ENCODE measurements at regions not wholly inside any gene's neighbourhood (a gene's known extent, or its start where the extent isn't known, plus 50 kb on each side); places are given as distances from the start of the nearest gene placed in this dataset.
"Not testable (repeated sequence)": the region's sequence is repeated elsewhere in the genome, so short reads cannot be mapped to it uniquely, and the experiment has no call there.

DNA sequence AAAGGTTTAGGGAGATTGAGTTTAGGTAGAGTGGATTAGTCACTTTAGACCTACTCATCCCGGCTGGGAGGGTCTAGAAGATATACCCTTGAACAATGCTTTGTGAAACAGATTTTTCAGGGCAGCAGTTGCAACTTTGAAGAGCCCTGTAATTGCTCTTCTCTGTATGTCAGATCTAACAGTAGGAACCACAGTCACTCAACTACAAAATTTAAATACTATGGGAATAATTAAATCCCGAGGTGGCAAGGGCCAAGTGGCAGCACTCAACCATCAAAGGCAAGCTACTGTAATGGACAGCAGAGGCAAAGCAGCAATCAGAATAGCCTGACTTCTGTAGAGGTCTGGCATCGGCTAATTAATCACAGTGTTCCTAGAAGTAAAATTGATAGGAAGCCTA, 97.5 kb downstream of the HOXA1 start:
- intact Hi-C loops (cut with micrococcal nuclease); ATAC-seq; POLR2A ChIA-PET; H3K27me3 ChIP-seq (ENCODE audit: control insufficient read depth in 2 of 2, insufficient read depth in 2 of 2, low read length in 2 of 2); H3K4me1 Mint-ChIP-seq; H3K4me3 ChIP-seq (ENCODE audit: low read length); H3K4me1 ChIP-seq (ENCODE audit: control insufficient read depth in 2 of 2, insufficient read depth in 2 of 2, low read length in 2 of 2); H3K4me3 Mint-ChIP-seq; H3K9me3 ChIP-seq (ENCODE audit: control insufficient read depth in 2 of 3, low read length in 3 of 3); H3K27ac Mint-ChIP-seq; H3K27ac ChIP-seq (ENCODE audit: low read depth, low read length); H3K36me3 ChIP-seq (ENCODE audit: control insufficient read depth in 2 of 3, insufficient read depth in 3 of 3, low read length in 3 of 3); DNase-seq; H3K36me3 Mint-ChIP-seq: not testable (repeated sequence)
- peaks cover 0 to 15% (median 4%) of the 10 kb centered on the region in 5 donors for H3K27me3 Mint-ChIP-seq
- H3K9me3 Mint-ChIP-seq = peaks cover 0 to 16% (median 5%) of the 10 kb centered on the region in 11 donors
- CTCF ChIA-PET = interaction anchor here (0.6 kb wide), 1 partner anchor 13 kb away, joined by 3 read pairs; no protein-coding TSS in a partner anchor

DNA sequence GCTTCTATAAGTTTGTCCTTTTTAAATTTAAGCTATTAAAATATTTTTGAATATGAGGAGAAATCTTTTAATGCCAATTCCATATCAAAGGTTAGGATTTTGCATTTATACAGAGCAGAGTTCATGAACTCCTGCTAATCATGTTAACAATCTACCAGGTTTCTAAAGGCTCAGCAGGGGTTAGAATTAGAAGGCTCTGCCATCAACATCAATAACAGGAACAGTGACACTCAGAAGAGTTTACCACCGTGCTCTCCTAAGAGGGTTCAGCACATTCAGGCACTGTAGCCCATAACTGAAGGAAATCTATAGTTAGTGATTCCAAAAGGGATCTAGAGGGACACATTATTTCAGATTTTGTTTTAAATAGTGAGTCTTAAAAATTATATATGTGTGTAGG, 100.1 kb downstream of the HOXA1 start:
- Histone ChIP-seq H3K27me3 (ENCODE audit: control insufficient read depth in 2 of 2, insufficient read depth in 2 of 2, low read length in 2 of 2) (no peaks in the 10 kb centered on the region), H3K4me1 (ENCODE audit: control insufficient read depth in 2 of 2, insufficient read depth in 2 of 2, low read length in 2 of 2) (no peaks in the 10 kb centered on the region), H3K27ac (ENCODE audit: low read depth, low read length) (no peak overlapping the region), H3K4me3 (ENCODE audit: low read length) (no peak overlapping the region), H3K36me3 (ENCODE audit: control insufficient read depth in 2 of 3, insufficient read depth in 3 of 3, low read length in 3 of 3) (no peaks in the 10 kb centered on the region), H3K9me3 (ENCODE audit: control insufficient read depth in 2 of 3, low read length in 3 of 3) (no peaks in the 10 kb centered on the region)
- CTCF ChIA-PET = no interaction called here
- Mint-ChIP-seq H3K4me1 (no peaks in the 10 kb centered on the region), H3K27ac (no peak overlapping the region), H3K27me3 (peaks cover 0 to 16% (median 2%) of the 10 kb centered on the region in 5 donors), H3K4me3 (no peak overlapping the region), H3K36me3 (no peaks in the 10 kb centered on the region), H3K9me3 (peaks cover 0 to 12% (median 5%) of the 10 kb centered on the region in 11 donors)
- POLR2A ChIA-PET = no interaction called here
- no peak for DNase-seq
- ATAC-seq = no peak
- intact Hi-C loops (cut with micrococcal nuclease) = no loop called here

DNA sequence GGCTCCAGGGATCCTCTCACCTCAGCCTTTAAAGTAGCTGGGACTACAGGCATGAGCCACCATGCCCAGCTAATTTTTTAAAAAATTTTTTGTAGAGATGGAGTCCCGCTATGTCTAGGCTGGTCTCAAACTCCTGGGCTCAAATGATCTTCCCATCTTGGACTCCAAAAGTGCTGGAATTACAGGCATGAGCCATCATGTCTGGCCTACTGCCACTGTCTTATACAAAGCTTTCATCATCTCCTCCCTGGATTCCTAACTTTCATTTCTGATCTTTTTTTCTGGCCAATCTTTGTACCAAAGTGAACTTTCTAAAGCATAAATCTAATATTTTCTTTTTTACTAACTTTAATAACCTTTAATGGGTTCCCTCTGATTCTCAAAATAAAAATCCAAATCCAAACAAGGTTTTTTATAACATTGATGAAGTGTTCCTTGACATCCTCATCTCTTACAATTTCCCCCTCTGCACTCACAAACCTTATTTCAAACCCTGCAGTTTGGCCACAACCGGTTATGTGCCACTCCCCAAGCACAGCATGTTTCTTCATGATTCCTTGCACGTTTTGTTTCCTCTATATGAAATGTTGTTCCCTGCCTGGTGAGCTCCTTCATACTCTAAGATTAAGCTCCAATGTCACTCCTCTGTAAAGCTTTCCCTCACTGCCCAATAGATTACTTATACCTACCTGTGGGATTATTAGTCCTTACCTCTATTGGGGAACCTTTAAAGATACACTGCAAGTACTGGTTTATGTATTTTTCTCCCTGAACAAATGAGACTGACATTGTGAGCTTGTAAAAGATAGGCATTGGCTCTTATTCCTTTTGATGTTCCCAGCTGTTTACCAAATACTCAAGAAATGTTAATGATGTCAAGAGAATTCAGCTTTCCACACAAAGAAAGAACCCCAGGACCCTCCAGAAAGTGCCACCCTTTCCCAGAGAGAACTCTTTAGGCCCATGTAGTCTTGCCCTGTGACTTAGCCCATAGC, 101.7 kb downstream of the HOXA1 start:
- Mint-ChIP-seq H3K27me3 (peaks cover 0 to 14% (median 2%) of the 10 kb centered on the region in 5 donors), H3K27ac (no peak overlapping the region), H3K4me3 (no peak overlapping the region), H3K4me1 (no peaks in the 10 kb centered on the region), H3K36me3 (no peaks in the 10 kb centered on the region), H3K9me3 (peaks cover 0 to 8% (median 5%) of the 10 kb centered on the region in 11 donors)
- ATAC-seq (no peak), DNase-seq (no peak)
- ChIA-PET CTCF (no interaction called here), POLR2A (no interaction called here)
- Histone ChIP-seq H3K27me3 (ENCODE audit: control insufficient read depth in 2 of 2, insufficient read depth in 2 of 2, low read length in 2 of 2) (no peaks in the 10 kb centered on the region), H3K9me3 (ENCODE audit: control insufficient read depth in 2 of 3, low read length in 3 of 3) (no peaks in the 10 kb centered on the region), H3K4me1 (ENCODE audit: control insufficient read depth in 2 of 2, insufficient read depth in 2 of 2, low read length in 2 of 2) (no peaks in the 10 kb centered on the region), H3K36me3 (ENCODE audit: control insufficient read depth in 2 of 3, insufficient read depth in 3 of 3, low read length in 3 of 3) (no peaks in the 10 kb centered on the region), H3K4me3 (ENCODE audit: low read length) (no peak overlapping the region), H3K27ac (ENCODE audit: low read depth, low read length) (no peak overlapping the region)
- intact Hi-C loops (cut with micrococcal nuclease) = no loop called here

DNA sequence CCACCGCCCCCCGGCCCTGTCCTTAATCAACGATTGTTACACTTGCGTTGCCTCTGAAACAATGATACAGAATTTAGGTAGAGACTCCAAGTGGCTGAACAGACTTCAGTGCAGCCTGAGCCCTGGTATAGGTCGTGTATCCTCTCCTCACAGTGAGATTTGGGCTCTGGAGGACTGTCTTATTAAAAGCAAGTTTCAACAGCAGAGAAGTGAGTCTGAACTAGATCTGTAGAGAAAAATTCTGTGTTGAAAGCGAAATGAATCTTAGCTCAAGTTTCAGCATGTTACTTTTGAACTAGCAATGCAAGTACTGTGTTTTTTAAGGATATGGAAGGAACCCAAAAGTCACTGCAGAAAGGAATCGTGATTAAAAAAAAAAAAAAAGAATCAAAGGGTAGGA, 103.1 kb downstream of the HOXA1 start:
- H3K27ac Mint-ChIP-seq = no peak overlapping the region
- H3K27me3 Mint-ChIP-seq = peaks cover 0 to 15% (median 4%) of the 10 kb centered on the region in 5 donors
- no peaks in the 10 kb centered on the region for H3K36me3 ChIP-seq (ENCODE audit: control insufficient read depth in 2 of 3, insufficient read depth in 3 of 3, low read length in 3 of 3)
- no peaks in the 10 kb centered on the region for H3K27me3 ChIP-seq (ENCODE audit: control insufficient read depth in 2 of 2, insufficient read depth in 2 of 2, low read length in 2 of 2)
- H3K27ac ChIP-seq (ENCODE audit: low read depth, low read length) = no peak overlapping the region
- H3K4me3 Mint-ChIP-seq = no peak overlapping the region
- no peak overlapping the region for H3K4me3 ChIP-seq (ENCODE audit: low read length)
- POLR2A ChIA-PET = no interaction called here
- no peaks in the 10 kb centered on the region for H3K9me3 ChIP-seq (ENCODE audit: control insufficient read depth in 2 of 3, low read length in 3 of 3)
- intact Hi-C loops (cut with micrococcal nuclease) = no loop called here
- H3K4me1 Mint-ChIP-seq = no peaks in the 10 kb centered on the region
- H3K36me3 Mint-ChIP-seq = no peaks in the 10 kb centered on the region
- H3K4me1 ChIP-seq (ENCODE audit: control insufficient read depth in 2 of 2, insufficient read depth in 2 of 2, low read length in 2 of 2) = no peaks in the 10 kb centered on the region
- H3K9me3 Mint-ChIP-seq = peaks cover 0 to 3% (median 0%) of the 10 kb centered on the region in 11 donors
- DNase-seq (no peak), ATAC-seq (no peak)
- CTCF ChIA-PET = no interaction called here

DNA sequence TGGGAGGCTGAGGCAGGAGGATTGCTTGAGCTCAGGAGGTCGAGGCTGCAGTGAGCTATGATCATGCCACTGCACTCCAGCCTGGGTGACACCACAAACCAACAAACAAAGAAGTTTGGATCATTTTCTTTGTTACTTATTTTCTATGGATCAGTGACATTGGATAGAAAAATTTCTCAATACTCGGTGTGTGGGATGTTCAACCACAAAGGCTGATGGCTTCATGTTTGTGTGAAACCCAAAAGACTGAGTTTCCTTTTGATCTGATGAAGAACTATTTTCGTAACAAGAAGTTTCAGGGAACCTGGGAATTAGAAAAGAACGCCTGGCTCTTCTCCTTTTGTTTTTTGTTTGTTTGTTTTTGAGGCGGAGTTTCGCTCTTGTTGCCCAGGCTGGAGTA, 104.0 kb downstream of the HOXA1 start:
- no peaks in the 10 kb centered on the region for H3K36me3 Mint-ChIP-seq
- no peaks in the 10 kb centered on the region for H3K4me1 ChIP-seq (ENCODE audit: control insufficient read depth in 2 of 2, insufficient read depth in 2 of 2, low read length in 2 of 2)
- peaks cover 0 to 17% (median 5%) of the 10 kb centered on the region in 5 donors for H3K27me3 Mint-ChIP-seq
- POLR2A ChIA-PET = no interaction called here
- intact Hi-C loops (cut with micrococcal nuclease) = no loop called here
- no peak for ATAC-seq
- H3K9me3 Mint-ChIP-seq = peaks cover 0 to 2% (median 0%) of the 10 kb centered on the region in 11 donors
- DNase-seq = no peak
- H3K4me3 Mint-ChIP-seq = no peak overlapping the region
- no peak overlapping the region for H3K4me3 ChIP-seq (ENCODE audit: low read length)
- H3K4me1 Mint-ChIP-seq = no peaks in the 10 kb centered on the region
- H3K36me3 ChIP-seq (ENCODE audit: control insufficient read depth in 2 of 3, insufficient read depth in 3 of 3, low read length in 3 of 3) = no peaks in the 10 kb centered on the region
- H3K27me3 ChIP-seq (ENCODE audit: control insufficient read depth in 2 of 2, insufficient read depth in 2 of 2, low read length in 2 of 2) = no peaks in the 10 kb centered on the region
- no peak overlapping the region for H3K27ac ChIP-seq (ENCODE audit: low read depth, low read length)
- no peak overlapping the region for H3K27ac Mint-ChIP-seq
- H3K9me3 ChIP-seq (ENCODE audit: control insufficient read depth in 2 of 3, low read length in 3 of 3) = no peaks in the 10 kb centered on the region
- CTCF ChIA-PET = no interaction called here

DNA sequence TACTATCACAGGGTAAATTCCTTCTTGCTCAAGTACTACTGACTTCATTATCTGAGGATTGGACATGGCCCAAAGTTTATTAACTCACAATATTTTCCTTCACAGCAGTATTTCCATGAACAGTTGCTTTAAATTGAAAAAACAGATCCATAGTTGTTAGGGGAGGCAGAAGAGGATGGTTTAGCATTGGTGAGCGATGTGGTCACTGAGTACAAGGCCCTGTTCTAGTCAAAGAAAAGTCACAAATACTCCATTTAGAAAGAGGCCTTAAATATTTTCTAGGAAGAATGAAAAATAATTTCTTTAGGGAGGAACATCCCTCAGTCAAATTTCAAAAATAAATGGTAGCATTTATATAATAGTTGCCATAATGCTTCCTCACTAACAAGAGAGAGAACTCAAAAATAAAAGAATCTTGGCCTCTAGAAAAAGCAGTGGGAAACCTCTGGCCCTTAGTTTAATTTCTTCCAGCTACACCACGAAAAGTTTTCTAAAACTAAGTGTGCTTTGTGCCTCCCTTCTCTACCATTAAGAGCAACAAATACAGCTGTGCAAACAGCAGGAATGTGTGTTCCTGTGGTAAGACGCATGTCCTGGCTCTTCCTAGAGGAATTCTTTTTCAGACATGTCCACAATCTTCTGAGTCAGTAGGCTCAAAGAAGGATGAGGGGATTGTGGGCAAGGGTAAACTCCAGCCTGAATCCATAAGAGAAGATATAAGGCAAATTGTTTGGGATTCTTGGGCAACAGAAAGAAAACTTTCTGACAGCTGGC, 105.7 kb downstream of the HOXA1 start:
- peaks cover 0 to 17% (median 4%) of the 10 kb centered on the region in 5 donors for H3K27me3 Mint-ChIP-seq
- no peak overlapping the region for H3K27ac ChIP-seq (ENCODE audit: low read depth, low read length)
- H3K36me3 ChIP-seq (ENCODE audit: control insufficient read depth in 2 of 3, insufficient read depth in 3 of 3, low read length in 3 of 3) = no peaks in the 10 kb centered on the region
- H3K27me3 ChIP-seq (ENCODE audit: control insufficient read depth in 2 of 2, insufficient read depth in 2 of 2, low read length in 2 of 2) = no peaks in the 10 kb centered on the region
- H3K9me3 ChIP-seq (ENCODE audit: control insufficient read depth in 2 of 3, low read length in 3 of 3) = no peaks in the 10 kb centered on the region
- H3K4me1 Mint-ChIP-seq = no peaks in the 10 kb centered on the region
- intact Hi-C loops (cut with micrococcal nuclease) = no loop called here
- DNase-seq (no peak), ATAC-seq (no peak)
- H3K4me3 Mint-ChIP-seq = no peak overlapping the region
- POLR2A ChIA-PET = no interaction called here
- H3K9me3 Mint-ChIP-seq = peaks cover 0 to 2% (median 0%) of the 10 kb centered on the region in 11 donors
- no peaks in the 10 kb centered on the region for H3K36me3 Mint-ChIP-seq
- no peak overlapping the region for H3K27ac Mint-ChIP-seq
- CTCF ChIA-PET = no interaction called here
- H3K4me1 ChIP-seq (ENCODE audit: control insufficient read depth in 2 of 2, insufficient read depth in 2 of 2, low read length in 2 of 2) = no peaks in the 10 kb centered on the region
- H3K4me3 ChIP-seq (ENCODE audit: low read length) = no peak overlapping the region
